SK-N-SH treated with all-trans-retinoic acid at 6 μM for 48 hours (cell line): ENCODE measurements at regions not wholly inside any gene's neighbourhood (a gene's known extent, or its start where the extent isn't known, plus 50 kb on each side); places are given as distances from the start of the nearest gene placed in this dataset.
"Not testable (repeated sequence)": the region's sequence is repeated elsewhere in the genome, so short reads cannot be mapped to it uniquely, and the experiment has no call there.

Experiments used
- ATAC-seq: fragments of 200-7000 bp; cut with Tn5 transposase; 3 replicates; pipeline ENCODE4 v1.9.1; 2020; ENCODE audit warnings: mild to moderate bottlenecking, moderate library complexity
- ARNTL ChIP-seq: fragments of 450-650 bp; formaldehyde crosslinking; IDR thresholded peaks from 2 replicates; pipeline ENCODE4 v1.5.0; 2020; ENCODE audit warnings: low read depth, mild to moderate bottlenecking, moderate library complexity, borderline replicate concordance
- BACH2 ChIP-seq: fragments of 250-450 bp; sonication (Bioruptor Pico); IDR thresholded peaks from 2 replicates; pipeline ENCODE4 v1.9.0; 2021; ENCODE audit warnings: mild to moderate bottlenecking, borderline replicate concordance
- CSDC2 ChIP-seq: fragments of 250-450 bp; sonication (Bioruptor Pico); IDR thresholded peaks from 2 replicates; pipeline ENCODE4 v1.5.0; 2020; ENCODE audit warnings: mild to moderate bottlenecking, moderate library complexity
- ESRRG ChIP-seq: fragments of 250-450 bp; sonication (Bioruptor Pico); IDR thresholded peaks from 2 replicates; pipeline ENCODE4 v1.6.1; 2021; ENCODE audit warnings: mild to moderate bottlenecking
- GLIS3 ChIP-seq: fragments of 250-450 bp; sonication (Bioruptor Pico); IDR thresholded peaks from 2 replicates; pipeline ENCODE4 v1.5.0; 2020; ENCODE audit warnings: mild to moderate bottlenecking, moderate library complexity
- ISL1 ChIP-seq: fragments of 250-450 bp; sonication (Bioruptor Pico); IDR thresholded peaks from 2 replicates; pipeline ENCODE4 v2.1.2; 2022; ENCODE audit warnings: mild to moderate bottlenecking, moderate library complexity
- OSR1 ChIP-seq: fragments of 250-450 bp; sonication (Bioruptor Pico); IDR thresholded peaks from 2 replicates; pipeline ENCODE4 v1.8.0; 2022; ENCODE audit warnings: moderate library complexity, mild to moderate bottlenecking, inconsistent platforms
- PPARA ChIP-seq: fragments of 250-450 bp; sonication (Bioruptor Pico); IDR thresholded peaks from 2 replicates; pipeline ENCODE4 v1.5.0; 2020; ENCODE audit warnings: mild to moderate bottlenecking, borderline replicate concordance
- RARB ChIP-seq: fragments of 250-450 bp; sonication (Bioruptor Pico); IDR thresholded peaks from 2 replicates; pipeline ENCODE4 v1.8.0; 2021; ENCODE audit warnings: mild to moderate bottlenecking, moderate library complexity
- SNAI2 ChIP-seq: fragments of 250-450 bp; sonication (Bioruptor Pico); IDR thresholded peaks from 2 replicates; pipeline ENCODE4 v1.5.0; 2020; ENCODE audit warnings: mild to moderate bottlenecking, moderate library complexity
- TCF4 ChIP-seq: fragments of 250-450 bp; sonication (Bioruptor Pico); IDR thresholded peaks from 2 replicates; pipeline ENCODE4 v1.8.0; 2021; ENCODE audit warnings: mild to moderate bottlenecking, moderate library complexity, borderline replicate concordance
- TOX ChIP-seq: fragments of 250-450 bp; sonication (Bioruptor Pico); IDR thresholded peaks from 2 replicates; pipeline ENCODE4 v1.8.0; 2021; ENCODE audit warnings: mild to moderate bottlenecking, moderate library complexity, borderline replicate concordance
- ZC3H10 ChIP-seq: fragments of 250-450 bp; sonication (Bioruptor Pico); IDR thresholded peaks from 2 replicates; pipeline ENCODE4 v1.5.1; 2021; ENCODE audit warnings: mild to moderate bottlenecking, moderate library complexity
- ZFP30 ChIP-seq: fragments of 450-650 bp; formaldehyde crosslinking; IDR thresholded peaks from 2 replicates; pipeline ENCODE4 v1.5.0; 2022; ENCODE audit warnings: mild to moderate bottlenecking, moderate library complexity
- ZNF565 ChIP-seq: fragments of 450-650 bp; formaldehyde crosslinking; conservative IDR thresholded peaks from 2 replicates; pipeline ENCODE4 v1.5.0; 2020; ENCODE audit warnings: low read depth, mild to moderate bottlenecking, moderate library complexity
- ZNF70 ChIP-seq: fragments of 450-650 bp; formaldehyde crosslinking; IDR thresholded peaks from 2 replicates; pipeline ENCODE4 v1.5.0; 2020; ENCODE audit warnings: mild to moderate bottlenecking, moderate library complexity
- ZNF8 ChIP-seq: fragments of 450-650 bp; formaldehyde crosslinking; IDR thresholded peaks from 2 replicates; pipeline ENCODE4 v1.5.0; 2020; ENCODE audit warnings: mild to moderate bottlenecking, moderate library complexity
- TF ChIP-seq, protein P1 (sequence below): fragments of 250-450 bp; sonication (Bioruptor Pico); IDR thresholded peaks from 2 replicates; pipeline ENCODE4 v1.5.0; 2020; ENCODE audit warnings: mild to moderate bottlenecking, moderate library complexity
- TF ChIP-seq, protein P2 (sequence below): fragments of 250-450 bp; sonication (Bioruptor Pico); IDR thresholded peaks from 2 replicates; pipeline ENCODE4 v1.5.1; 2020; ENCODE audit warnings: low read depth, mild to moderate bottlenecking, moderate library complexity
- TF ChIP-seq, protein P3 (sequence below): fragments of 250-450 bp; sonication (Bioruptor Pico); IDR thresholded peaks from 2 replicates; pipeline ENCODE4 v1.8.0; 2021; ENCODE audit warnings: low read depth, mild to moderate bottlenecking, moderate library complexity, borderline replicate concordance
- TF ChIP-seq, protein P4 (sequence below): fragments of 250-450 bp; sonication (Bioruptor Pico); IDR thresholded peaks from 2 replicates; pipeline ENCODE4 v1.8.0; 2020; ENCODE audit warnings: mild to moderate bottlenecking, moderate library complexity, borderline replicate concordance

DNA sequence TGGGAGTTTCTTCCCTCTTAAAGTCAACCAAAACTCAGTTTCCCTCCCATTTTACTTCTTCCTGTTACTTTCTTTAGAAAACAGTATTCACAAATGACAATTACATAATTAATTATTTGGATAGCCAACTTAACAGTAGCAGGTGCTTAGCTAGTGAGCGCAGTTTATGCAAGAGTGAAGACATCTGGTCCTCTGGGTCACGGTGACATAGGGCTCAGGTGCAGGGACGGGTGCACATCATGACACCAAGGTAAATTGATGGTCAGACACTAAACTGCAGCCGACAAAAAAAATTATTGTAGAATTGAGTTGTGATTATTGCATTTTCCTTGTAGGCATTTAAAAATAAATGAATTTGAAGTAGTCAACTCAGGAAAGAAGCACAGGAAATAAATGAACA lies 142.0 kb upstream of the KCTD3 start (continued):
- no peak for TF ChIP-seq GLIS3 (CRISPR knock-in tag)
- no peak for TF ChIP-seq SNAI2 (CRISPR knock-in tag)
- no peak for TF ChIP-seq OSR1
- TF ChIP-seq TOX (CRISPR knock-in tag) = no peak
- no peak for TF ChIP-seq ZNF565 (CRISPR knock-in tag)
- TF ChIP-seq ESRRG (CRISPR knock-in tag) = no peak
- no peak for TF ChIP-seq TCF4 (CRISPR knock-in tag)

DNA sequence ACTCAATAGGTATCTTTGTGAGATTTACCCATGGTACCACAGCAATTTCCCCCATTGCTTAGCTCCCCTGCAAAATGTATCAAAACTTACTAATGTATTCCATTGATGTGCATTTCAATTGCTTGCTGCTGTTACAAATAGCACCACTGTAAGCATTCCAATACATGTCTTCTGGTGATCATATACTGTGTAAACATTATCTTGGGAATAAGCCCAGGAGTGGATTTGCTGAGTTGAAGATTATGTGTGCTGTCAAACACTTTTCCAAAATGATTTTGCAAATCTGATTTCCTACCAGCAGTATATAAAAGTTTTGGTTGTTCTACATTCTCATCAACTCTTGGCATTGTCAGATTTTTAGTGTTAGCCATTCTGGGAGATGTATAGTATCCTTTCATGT lies 141.0 kb upstream of the KCTD3 start:
- TF ChIP-seq CSDC2 (CRISPR knock-in tag) = no peak
- TF ChIP-seq, protein P1, sequence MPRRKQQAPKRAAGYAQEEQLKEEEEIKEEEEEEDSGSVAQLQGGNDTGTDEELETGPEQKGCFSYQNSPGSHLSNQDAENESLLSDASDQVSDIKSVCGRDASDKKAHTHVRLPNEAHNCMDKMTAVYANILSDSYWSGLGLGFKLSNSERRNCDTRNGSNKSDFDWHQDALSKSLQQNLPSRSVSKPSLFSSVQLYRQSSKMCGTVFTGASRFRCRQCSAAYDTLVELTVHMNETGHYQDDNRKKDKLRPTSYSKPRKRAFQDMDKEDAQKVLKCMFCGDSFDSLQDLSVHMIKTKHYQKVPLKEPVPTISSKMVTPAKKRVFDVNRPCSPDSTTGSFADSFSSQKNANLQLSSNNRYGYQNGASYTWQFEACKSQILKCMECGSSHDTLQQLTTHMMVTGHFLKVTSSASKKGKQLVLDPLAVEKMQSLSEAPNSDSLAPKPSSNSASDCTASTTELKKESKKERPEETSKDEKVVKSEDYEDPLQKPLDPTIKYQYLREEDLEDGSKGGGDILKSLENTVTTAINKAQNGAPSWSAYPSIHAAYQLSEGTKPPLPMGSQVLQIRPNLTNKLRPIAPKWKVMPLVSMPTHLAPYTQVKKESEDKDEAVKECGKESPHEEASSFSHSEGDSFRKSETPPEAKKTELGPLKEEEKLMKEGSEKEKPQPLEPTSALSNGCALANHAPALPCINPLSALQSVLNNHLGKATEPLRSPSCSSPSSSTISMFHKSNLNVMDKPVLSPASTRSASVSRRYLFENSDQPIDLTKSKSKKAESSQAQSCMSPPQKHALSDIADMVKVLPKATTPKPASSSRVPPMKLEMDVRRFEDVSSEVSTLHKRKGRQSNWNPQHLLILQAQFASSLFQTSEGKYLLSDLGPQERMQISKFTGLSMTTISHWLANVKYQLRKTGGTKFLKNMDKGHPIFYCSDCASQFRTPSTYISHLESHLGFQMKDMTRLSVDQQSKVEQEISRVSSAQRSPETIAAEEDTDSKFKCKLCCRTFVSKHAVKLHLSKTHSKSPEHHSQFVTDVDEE (CRISPR knock-in tag) = no peak
- TF ChIP-seq ZFP30 (CRISPR knock-in tag) = no peak
- TF ChIP-seq RARB = no peak
- no peak for TF ChIP-seq ARNTL (CRISPR knock-in tag)
- TF ChIP-seq PPARA (CRISPR knock-in tag) = no peak
- no peak for TF ChIP-seq OSR1
- no peak for TF ChIP-seq ZNF70 (CRISPR knock-in tag)
- TF ChIP-seq GLIS3 (CRISPR knock-in tag) = no peak
- TF ChIP-seq, protein P2, sequence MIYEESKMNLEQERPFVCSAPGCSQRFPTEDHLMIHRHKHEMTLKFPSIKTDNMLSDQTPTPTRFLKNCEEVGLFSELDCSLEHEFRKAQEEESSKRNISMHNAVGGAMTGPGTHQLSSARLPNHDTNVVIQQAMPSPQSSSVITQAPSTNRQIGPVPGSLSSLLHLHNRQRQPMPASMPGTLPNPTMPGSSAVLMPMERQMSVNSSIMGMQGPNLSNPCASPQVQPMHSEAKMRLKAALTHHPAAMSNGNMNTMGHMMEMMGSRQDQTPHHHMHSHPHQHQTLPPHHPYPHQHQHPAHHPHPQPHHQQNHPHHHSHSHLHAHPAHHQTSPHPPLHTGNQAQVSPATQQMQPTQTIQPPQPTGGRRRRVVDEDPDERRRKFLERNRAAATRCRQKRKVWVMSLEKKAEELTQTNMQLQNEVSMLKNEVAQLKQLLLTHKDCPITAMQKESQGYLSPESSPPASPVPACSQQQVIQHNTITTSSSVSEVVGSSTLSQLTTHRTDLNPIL (CRISPR knock-in tag) = no peak
- TF ChIP-seq, protein P3, sequence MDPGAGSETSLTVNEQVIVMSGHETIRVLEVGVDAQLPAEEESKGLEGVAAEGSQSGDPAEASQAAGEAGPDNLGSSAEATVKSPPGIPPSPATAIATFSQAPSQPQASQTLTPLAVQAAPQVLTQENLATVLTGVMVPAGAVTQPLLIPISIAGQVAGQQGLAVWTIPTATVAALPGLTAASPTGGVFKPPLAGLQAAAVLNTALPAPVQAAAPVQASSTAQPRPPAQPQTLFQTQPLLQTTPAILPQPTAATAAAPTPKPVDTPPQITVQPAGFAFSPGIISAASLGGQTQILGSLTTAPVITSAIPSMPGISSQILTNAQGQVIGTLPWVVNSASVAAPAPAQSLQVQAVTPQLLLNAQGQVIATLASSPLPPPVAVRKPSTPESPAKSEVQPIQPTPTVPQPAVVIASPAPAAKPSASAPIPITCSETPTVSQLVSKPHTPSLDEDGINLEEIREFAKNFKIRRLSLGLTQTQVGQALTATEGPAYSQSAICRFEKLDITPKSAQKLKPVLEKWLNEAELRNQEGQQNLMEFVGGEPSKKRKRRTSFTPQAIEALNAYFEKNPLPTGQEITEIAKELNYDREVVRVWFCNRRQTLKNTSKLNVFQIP (CRISPR knock-in tag) = no peak
- TF ChIP-seq, protein P4, sequence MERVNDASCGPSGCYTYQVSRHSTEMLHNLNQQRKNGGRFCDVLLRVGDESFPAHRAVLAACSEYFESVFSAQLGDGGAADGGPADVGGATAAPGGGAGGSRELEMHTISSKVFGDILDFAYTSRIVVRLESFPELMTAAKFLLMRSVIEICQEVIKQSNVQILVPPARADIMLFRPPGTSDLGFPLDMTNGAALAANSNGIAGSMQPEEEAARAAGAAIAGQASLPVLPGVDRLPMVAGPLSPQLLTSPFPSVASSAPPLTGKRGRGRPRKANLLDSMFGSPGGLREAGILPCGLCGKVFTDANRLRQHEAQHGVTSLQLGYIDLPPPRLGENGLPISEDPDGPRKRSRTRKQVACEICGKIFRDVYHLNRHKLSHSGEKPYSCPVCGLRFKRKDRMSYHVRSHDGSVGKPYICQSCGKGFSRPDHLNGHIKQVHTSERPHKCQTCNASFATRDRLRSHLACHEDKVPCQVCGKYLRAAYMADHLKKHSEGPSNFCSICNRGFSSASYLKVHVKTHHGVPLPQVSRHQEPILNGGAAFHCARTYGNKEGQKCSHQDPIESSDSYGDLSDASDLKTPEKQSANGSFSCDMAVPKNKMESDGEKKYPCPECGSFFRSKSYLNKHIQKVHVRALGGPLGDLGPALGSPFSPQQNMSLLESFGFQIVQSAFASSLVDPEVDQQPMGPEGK (CRISPR knock-in tag) = no peak
- no peak for TF ChIP-seq BACH2 (CRISPR knock-in tag)
- TF ChIP-seq ZC3H10 (CRISPR knock-in tag) = no peak
- TF ChIP-seq ZNF565 (CRISPR knock-in tag) = no peak
- TF ChIP-seq ZNF8 (CRISPR knock-in tag) = no peak
- no peak for TF ChIP-seq ESRRG (CRISPR knock-in tag)
- ATAC-seq = no peak

DNA sequence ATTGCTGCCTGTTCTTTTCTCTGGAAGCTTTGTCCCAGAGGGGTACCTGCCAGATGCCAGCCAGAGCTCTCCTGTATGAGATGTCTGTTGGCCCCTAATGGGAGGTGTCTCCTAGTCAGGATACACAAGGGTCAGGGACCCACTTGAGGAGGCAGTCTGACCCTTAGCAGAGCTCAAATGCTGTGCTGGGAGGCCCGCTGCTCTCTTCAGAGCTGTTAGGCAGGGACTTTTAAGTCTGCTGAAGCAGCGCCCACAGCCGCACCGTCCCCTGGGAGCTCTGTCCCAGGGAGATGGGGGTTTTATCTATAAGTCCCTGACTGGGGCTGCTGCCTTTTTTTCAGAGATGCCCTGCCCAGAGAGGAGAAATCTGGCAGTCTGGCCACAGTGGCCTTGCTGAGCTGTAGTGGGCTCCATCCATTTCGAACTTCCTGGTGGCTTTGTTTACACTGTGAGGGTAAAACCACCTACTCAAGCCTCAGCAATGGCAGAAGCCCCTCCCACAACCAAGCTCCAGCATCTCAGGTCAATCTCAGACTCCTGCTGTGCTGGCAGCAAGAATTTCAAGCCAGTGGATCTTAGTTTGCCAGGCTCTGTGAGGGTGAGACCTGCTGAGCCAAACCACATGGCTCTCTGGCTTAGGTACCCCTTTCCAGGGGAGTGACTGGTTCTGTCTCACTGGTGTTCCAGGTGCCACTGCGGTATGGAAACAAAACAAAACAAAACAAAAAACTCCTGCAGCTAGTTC lies 134.4 kb upstream of the KCTD3 start:
- not testable (repeated sequence) for ATAC-seq

DNA sequence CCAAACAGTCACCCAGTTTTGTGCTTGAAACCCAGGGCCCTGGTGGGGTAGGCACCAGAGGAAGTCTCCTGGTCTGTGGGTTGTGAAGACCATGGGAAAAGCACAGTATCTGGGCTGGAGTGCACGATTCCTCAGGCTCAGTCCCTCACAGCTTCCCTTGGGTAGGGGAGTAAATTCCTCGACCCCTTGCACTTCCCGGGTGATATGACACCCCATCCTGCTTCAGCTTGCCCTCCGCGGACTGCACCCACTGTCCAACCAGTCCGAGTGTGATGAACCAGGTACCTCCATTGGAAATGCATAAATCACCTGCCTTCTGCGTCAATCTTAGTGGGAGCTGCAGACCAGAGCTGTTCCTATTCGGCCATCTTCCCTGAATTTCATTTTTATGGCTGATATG lies 133.9 kb upstream of the KCTD3 start:
- no peak for ATAC-seq
- no peak for TF ChIP-seq CSDC2 (CRISPR knock-in tag)
- TF ChIP-seq, protein P3 (CRISPR knock-in tag) = no peak
- TF ChIP-seq ISL1 (CRISPR knock-in tag) = no peak
- no peak for TF ChIP-seq RARB
- TF ChIP-seq, all 23 proteins: peak for 0
